ENCODE measurements at regions not wholly inside any gene's neighbourhood (a gene's known extent, or its start where the extent isn't known, plus 50 kb on each side); places are given as distances from the start of the nearest gene placed in this dataset.

GRCh38 chr5:1685066-1685465 lies 114.6 kb downstream of the MRPL36 start:
- Histone ChIP-seq H3K9ac (ENCODE audit: insufficient read depth, low read length) (no peak overlapping the region), H4K20me1 (ENCODE audit: control insufficient read depth, extremely low read depth, insufficient read depth, low read length) (no peaks in the 10 kb centered on the region), H3K4me1 (ENCODE audit: control insufficient read depth, extremely low read depth, insufficient read depth, low read length) (no peaks in the 10 kb centered on the region), H3K27me3 (ENCODE audit: control insufficient read depth, insufficient read depth, low read length) (no peaks in the 10 kb centered on the region), H3K9me3 (ENCODE audit: control insufficient read depth, insufficient read depth, low read depth, low read length) (no peaks in the 10 kb centered on the region), H3K4me3 (replicated peaks in 1 of 4; ENCODE audit: control extremely low read depth in 1 of 4, insufficient read depth in 1 of 4, low read depth in 3 of 4, low read length in 4 of 4) (no peak overlapping the region), H3K36me3 (ENCODE audit: control insufficient read depth, insufficient read depth, low read length) (no peaks in the 10 kb centered on the region), H2AFZ (ENCODE audit: low read length) (no peak overlapping the region), H3K4me2 (ENCODE audit: extremely low read depth, insufficient read depth, low read length) (no peak overlapping the region), H3K79me2 (ENCODE audit: control insufficient read depth, insufficient read depth, low read length) (no peaks in the 10 kb centered on the region), H3K27ac (ENCODE audit: insufficient read depth, low read length) (no peak overlapping the region)
- DNase-seq (ENCODE audit: low read depth in 2 of 2): no peak
- no peak for TF ChIP-seq EZH2 (IDR thresholded peaks at IDR 0.05; ENCODE audit: low read length, missing control alignments)

- TF ChIP-seq EZH2 (IDR thresholded peaks at IDR 0.05; ENCODE audit: low read length, missing control alignments) (no peak), CTCF (conservative IDR thresholded peaks at IDR 0.05 in 1 of 2, IDR thresholded peaks at IDR 0.05 in 1 of 2; ENCODE audit: low read depth in 1 of 2, low read length in 2 of 2) (no peak)
- Histone ChIP-seq H3K4me3 (replicated peaks in 1 of 4; ENCODE audit: control extremely low read depth in 1 of 4, insufficient read depth in 1 of 4, low read depth in 3 of 4, low read length in 4 of 4) (no peak overlapping the region), H3K4me1 (ENCODE audit: control insufficient read depth, extremely low read depth, insufficient read depth, low read length) (no peaks in the 10 kb centered on the region), H2AFZ (ENCODE audit: low read length) (no peak overlapping the region), H3K4me2 (ENCODE audit: extremely low read depth, insufficient read depth, low read length) (no peak overlapping the region), H3K27me3 (ENCODE audit: control insufficient read depth, insufficient read depth, low read length) (no peaks in the 10 kb centered on the region), H3K9me3 (ENCODE audit: control insufficient read depth, insufficient read depth, low read depth, low read length) (no peaks in the 10 kb centered on the region), H3K9ac (ENCODE audit: insufficient read depth, low read length) (no peak overlapping the region), H4K20me1 (ENCODE audit: control insufficient read depth, extremely low read depth, insufficient read depth, low read length) (no peaks in the 10 kb centered on the region), H3K36me3 (ENCODE audit: control insufficient read depth, insufficient read depth, low read length) (no peaks in the 10 kb centered on the region), H3K79me2 (ENCODE audit: control insufficient read depth, insufficient read depth, low read length) (no peaks in the 10 kb centered on the region), H3K27ac (ENCODE audit: insufficient read depth, low read length) (no peak overlapping the region)
- DNase-seq (ENCODE audit: low read depth in 2 of 2): no peak
These were observed 117.7 kb downstream of the MRPL36 start for GRCh38 chr5:1681955-1682354.

DNA sequence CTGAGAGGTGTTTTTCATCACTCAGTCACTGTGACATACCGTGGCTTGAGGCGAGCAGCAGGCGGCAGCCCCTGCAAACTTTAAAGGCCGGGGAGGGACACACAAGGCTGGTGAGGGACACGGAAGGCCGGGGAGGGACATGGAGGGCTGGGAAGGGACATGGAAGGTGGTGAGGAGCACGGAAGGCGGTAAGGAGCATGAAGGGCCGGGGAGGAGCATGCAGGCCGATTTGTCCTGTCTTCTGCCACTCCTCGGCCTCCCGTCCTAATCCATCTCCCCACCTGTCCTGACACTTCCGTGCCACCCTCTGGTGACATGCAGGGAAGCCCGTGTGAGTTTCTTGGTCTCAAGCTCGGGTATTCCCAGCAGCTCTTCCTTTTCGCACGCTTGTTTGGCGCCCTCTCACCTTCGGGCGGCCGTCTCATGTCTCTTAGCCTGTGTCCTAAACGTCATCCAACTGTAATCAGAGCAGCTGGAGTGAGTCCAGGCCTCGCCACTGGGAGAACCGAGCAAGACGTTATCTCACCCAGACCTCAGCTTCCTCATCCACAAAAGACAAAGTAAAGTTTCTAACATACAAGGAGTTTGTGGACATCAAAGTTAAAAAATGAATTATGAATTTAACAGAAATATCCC lies 126.5 kb downstream of the MRPL36 start:
- no peak overlapping the region for H3K4me2 ChIP-seq (ENCODE audit: extremely low read depth, insufficient read depth, low read length)
- H4K20me1 ChIP-seq (ENCODE audit: control insufficient read depth, extremely low read depth, insufficient read depth, low read length): no peaks in the 10 kb centered on the region
- no peaks in the 10 kb centered on the region for H3K36me3 ChIP-seq (ENCODE audit: control insufficient read depth, insufficient read depth, low read length)
- TF ChIP-seq CTCF (conservative IDR thresholded peaks at IDR 0.05 in 1 of 2, IDR thresholded peaks at IDR 0.05 in 1 of 2; ENCODE audit: low read depth in 1 of 2, low read length in 2 of 2) (no peak), EZH2 (IDR thresholded peaks at IDR 0.05; ENCODE audit: low read length, missing control alignments) (peak; percentile 84)
- H3K79me2 ChIP-seq (ENCODE audit: control insufficient read depth, insufficient read depth, low read length): no peaks in the 10 kb centered on the region
- no peak overlapping the region for H3K9ac ChIP-seq (ENCODE audit: insufficient read depth, low read length)
- H3K27ac ChIP-seq (ENCODE audit: insufficient read depth, low read length): no peak overlapping the region
- H3K4me3 ChIP-seq (replicated peaks in 1 of 4; ENCODE audit: control extremely low read depth in 1 of 4, insufficient read depth in 1 of 4, low read depth in 3 of 4, low read length in 4 of 4): no peak overlapping the region
- H2AFZ ChIP-seq (ENCODE audit: low read length): no peak overlapping the region
- no peaks in the 10 kb centered on the region for H3K4me1 ChIP-seq (ENCODE audit: control insufficient read depth, extremely low read depth, insufficient read depth, low read length)
- no peaks in the 10 kb centered on the region for H3K9me3 ChIP-seq (ENCODE audit: control insufficient read depth, insufficient read depth, low read depth, low read length)
- peaks cover 30% of the 10 kb centered on the region for H3K27me3 ChIP-seq (ENCODE audit: control insufficient read depth, insufficient read depth, low read length)
- DNase-seq (ENCODE audit: low read depth in 2 of 2): peak in 1 of 2 donors; percentile 7

Data from fibroblast of lung (primary cell).